ENCODE measurements at regions not wholly inside any gene's neighbourhood (a gene's known extent, or its start where the extent isn't known, plus 50 kb on each side); places are given as distances from the start of the nearest gene placed in this dataset.
"Not testable (repeated sequence)": the region's sequence is repeated elsewhere in the genome, so short reads cannot be mapped to it uniquely, and the experiment has no call there.

GRCh38 chr2:95761556-95761955 is 169.8 kb downstream of the TRIM43 start:
- H4K20me1 ChIP-seq (replicated peaks; ENCODE audit: control insufficient read depth, extremely low read depth, insufficient read depth, low read length), result no peaks in the 10 kb centered on the region
- no peak overlapping the region for H3K27ac ChIP-seq (ENCODE audit: insufficient read depth, low read depth, low read length)
- H3K4me2 ChIP-seq (ENCODE audit: insufficient read depth, low read length), result no peak overlapping the region
- FAIRE-seq, result no peak
- H3K79me2 ChIP-seq (ENCODE audit: control insufficient read depth, insufficient read depth, low read length), result no peaks in the 10 kb centered on the region
- H2AFZ ChIP-seq (ENCODE audit: low read depth, low read length), result no peak overlapping the region
- H3K9me3 ChIP-seq (replicated peaks; ENCODE audit: control insufficient read depth, insufficient read depth, low read length), result no peaks in the 10 kb centered on the region
- no peaks in the 10 kb centered on the region for H3K27me3 ChIP-seq (ENCODE audit: control insufficient read depth in 2 of 2, insufficient read depth in 2 of 2, low read length in 2 of 2)
- no peaks in the 10 kb centered on the region for H3K4me1 ChIP-seq (ENCODE audit: control insufficient read depth, extremely low read depth, insufficient read depth, low read length)
- CTCF ChIA-PET, result no interaction called here
- no peak for DNase-seq (ENCODE audit: low read depth, low spot score)
- TF ChIP-seq EZH2 (IDR thresholded peaks at IDR 0.05; ENCODE audit: borderline replicate concordance, low read depth, low read length, severe bottlenecking) (no peak), JUN (IDR thresholded peaks at IDR 0.05; ENCODE audit: borderline replicate concordance, insufficient read depth, insufficient read length, low read depth) (no peak), MYC (IDR thresholded peaks at IDR 0.05; ENCODE audit: low read depth, low read length) (no peak), MAX (IDR thresholded peaks at IDR 0.05; ENCODE audit: insufficient read depth, insufficient read length) (no peak), POLR2A (IDR thresholded peaks at IDR 0.05; ENCODE audit: low read depth, low read length) (no peak), GATA2 (IDR thresholded peaks at IDR 0.05; ENCODE audit: insufficient read depth, insufficient read length, low read depth, low read length) (no peak), FOS (IDR thresholded peaks at IDR 0.05; ENCODE audit: borderline replicate concordance, insufficient read depth, low read length) (no peak), POLR2AphosphoS5 (IDR thresholded peaks at IDR 0.05; ENCODE audit: insufficient read depth, low read depth, low read length) (no peak)
- TF ChIP-seq, protein P1, sequence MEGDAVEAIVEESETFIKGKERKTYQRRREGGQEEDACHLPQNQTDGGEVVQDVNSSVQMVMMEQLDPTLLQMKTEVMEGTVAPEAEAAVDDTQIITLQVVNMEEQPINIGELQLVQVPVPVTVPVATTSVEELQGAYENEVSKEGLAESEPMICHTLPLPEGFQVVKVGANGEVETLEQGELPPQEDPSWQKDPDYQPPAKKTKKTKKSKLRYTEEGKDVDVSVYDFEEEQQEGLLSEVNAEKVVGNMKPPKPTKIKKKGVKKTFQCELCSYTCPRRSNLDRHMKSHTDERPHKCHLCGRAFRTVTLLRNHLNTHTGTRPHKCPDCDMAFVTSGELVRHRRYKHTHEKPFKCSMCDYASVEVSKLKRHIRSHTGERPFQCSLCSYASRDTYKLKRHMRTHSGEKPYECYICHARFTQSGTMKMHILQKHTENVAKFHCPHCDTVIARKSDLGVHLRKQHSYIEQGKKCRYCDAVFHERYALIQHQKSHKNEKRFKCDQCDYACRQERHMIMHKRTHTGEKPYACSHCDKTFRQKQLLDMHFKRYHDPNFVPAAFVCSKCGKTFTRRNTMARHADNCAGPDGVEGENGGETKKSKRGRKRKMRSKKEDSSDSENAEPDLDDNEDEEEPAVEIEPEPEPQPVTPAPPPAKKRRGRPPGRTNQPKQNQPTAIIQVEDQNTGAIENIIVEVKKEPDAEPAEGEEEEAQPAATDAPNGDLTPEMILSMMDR (IDR thresholded peaks at IDR 0.05; ENCODE audit: extremely low read depth in 1 of 2, insufficient read depth in 1 of 2, low read depth in 1 of 2, low read length in 2 of 2), result no peak
- dilution Hi-C loops (cut with MboI; ENCODE audit: extremely low pct_ligation_motif_present, low sequenced_read_pairs) (no loop called here), intact Hi-C loops (cut with micrococcal nuclease) (no loop called here)
- H3K9me1 ChIP-seq (replicated peaks; ENCODE audit: control insufficient read depth, extremely low read depth, insufficient read depth, low read length), result no peaks in the 10 kb centered on the region
- no peak overlapping the region for H3K4me3 ChIP-seq (replicated peaks in 1 of 3; ENCODE audit: insufficient read depth in 1 of 3, low read depth in 1 of 3, low read length in 3 of 3)
- no peak overlapping the region for H3K9ac ChIP-seq (replicated peaks; ENCODE audit: extremely low read depth, insufficient read depth, low read length)
- no TSS peak for BruUV-seq (replicated peaks)
- H3K36me3 ChIP-seq (ENCODE audit: control insufficient read depth in 2 of 2, extremely low read depth in 1 of 2, insufficient read depth in 2 of 2, low read length in 2 of 2), result no peaks in the 10 kb centered on the region
- POLR2A ChIA-PET, result no interaction called here

GRCh38 chr2:95762023-95763021 is 170.5 kb downstream of the TRIM43 start:
- CTCF ChIA-PET; H3K36me3 ChIP-seq (ENCODE audit: control insufficient read depth in 2 of 2, extremely low read depth in 1 of 2, insufficient read depth in 2 of 2, low read length in 2 of 2); FAIRE-seq; H3K9me3 ChIP-seq (replicated peaks; ENCODE audit: control insufficient read depth, insufficient read depth, low read length); dilution Hi-C loops (cut with MboI; ENCODE audit: extremely low pct_ligation_motif_present, low sequenced_read_pairs); DNase-seq (ENCODE audit: low read depth, low spot score); H2AFZ ChIP-seq (ENCODE audit: low read depth, low read length); H3K9ac ChIP-seq (replicated peaks; ENCODE audit: extremely low read depth, insufficient read depth, low read length); H3K27me3 ChIP-seq (ENCODE audit: control insufficient read depth in 2 of 2, insufficient read depth in 2 of 2, low read length in 2 of 2); BruUV-seq (replicated peaks); H3K4me1 ChIP-seq (ENCODE audit: control insufficient read depth, extremely low read depth, insufficient read depth, low read length); H3K27ac ChIP-seq (ENCODE audit: insufficient read depth, low read depth, low read length); H3K4me3 ChIP-seq (replicated peaks in 1 of 3; ENCODE audit: insufficient read depth in 1 of 3, low read depth in 1 of 3, low read length in 3 of 3); H3K9me1 ChIP-seq (replicated peaks; ENCODE audit: control insufficient read depth, extremely low read depth, insufficient read depth, low read length); POLR2A ChIA-PET; H4K20me1 ChIP-seq (replicated peaks; ENCODE audit: control insufficient read depth, extremely low read depth, insufficient read depth, low read length); intact Hi-C loops (cut with micrococcal nuclease); H3K79me2 ChIP-seq (ENCODE audit: control insufficient read depth, insufficient read depth, low read length); H3K4me2 ChIP-seq (ENCODE audit: insufficient read depth, low read length): not testable (repeated sequence)

Measured in endothelial cell of umbilical vein (primary cell).